ENCODE measurements at regions not wholly inside any gene's neighbourhood (a gene's known extent, or its start where the extent isn't known, plus 50 kb on each side); places are given as distances from the start of the nearest gene placed in this dataset.
"Not testable (repeated sequence)": the region's sequence is repeated elsewhere in the genome, so short reads cannot be mapped to it uniquely, and the experiment has no call there.

GRCh38 chr2:150214626-150215025 is 272.8 kb downstream of the RND3 start:
- DNase-seq (ENCODE audit: low read depth in 2 of 2) = peak in 1 of 2 donors; percentile 32

- no peak for DNase-seq (ENCODE audit: low read depth in 2 of 2)
Measured at GRCh38 chr2:150212722-150213171, 274.7 kb downstream of the RND3 start.

GRCh38 chr2:150211164-150211631 is 276.3 kb downstream of the RND3 start:
- DNase-seq (ENCODE audit: low read depth in 2 of 2) = no peak

GRCh38 chr2:150209746-150210145 is 277.7 kb downstream of the RND3 start:
- no peak for DNase-seq (ENCODE audit: low read depth in 2 of 2)

GRCh38 chr2:150208689-150209088 is 278.8 kb downstream of the RND3 start:
- no peak for DNase-seq (ENCODE audit: low read depth in 2 of 2)

- DNase-seq (ENCODE audit: low read depth in 2 of 2) = no peak
Measured at GRCh38 chr2:150207979-150208378, 279.5 kb downstream of the RND3 start.

- no peak for DNase-seq (ENCODE audit: low read depth in 2 of 2)
Measured at GRCh38 chr2:150204451-150204850, 283.0 kb downstream of the RND3 start.

- not testable (repeated sequence) for DNase-seq (ENCODE audit: low read depth in 2 of 2)
Measured at GRCh38 chr2:150194816-150195215, 292.7 kb downstream of the RND3 start.

- DNase-seq (ENCODE audit: low read depth in 2 of 2) = no peak
Measured at GRCh38 chr2:150192701-150193100, 294.8 kb downstream of the RND3 start.

- DNase-seq (ENCODE audit: low read depth in 2 of 2) = peak in 1 of 2 donors; percentile 51
Measured at GRCh38 chr2:150191349-150191748, 296.1 kb downstream of the RND3 start.

- DNase-seq (ENCODE audit: low read depth in 2 of 2) = no peak
Measured at GRCh38 chr2:150190546-150190945, 296.9 kb downstream of the RND3 start.

GRCh38 chr2:150188800-150189199 is 298.7 kb downstream of the RND3 start:
- DNase-seq (ENCODE audit: low read depth in 2 of 2) = no peak

GRCh38 chr2:150188177-150188576 is 299.3 kb downstream of the RND3 start:
- peak in 1 of 2 donors; percentile 46 for DNase-seq (ENCODE audit: low read depth in 2 of 2)

- peak; percentile 6 to 33 for DNase-seq (ENCODE audit: low read depth in 2 of 2)
Measured at GRCh38 chr2:150182566-150183235, 304.8 kb downstream of the RND3 start.

GRCh38 chr2:150178591-150178990 is 308.9 kb downstream of the RND3 start:
- no peak for DNase-seq (ENCODE audit: low read depth in 2 of 2)

- no peak for DNase-seq (ENCODE audit: low read depth in 2 of 2)
Measured at GRCh38 chr2:150174971-150175421, 312.5 kb downstream of the RND3 start.

GRCh38 chr2:150174056-150174805 is 313.2 kb downstream of the RND3 start:
- no peak for DNase-seq (ENCODE audit: low read depth in 2 of 2)

GRCh38 chr2:150171065-150171548 is 316.4 kb downstream of the RND3 start:
- DNase-seq (ENCODE audit: low read depth in 2 of 2) = no peak

GRCh38 chr2:150169237-150169629 is 318.2 kb downstream of the RND3 start:
- DNase-seq (ENCODE audit: low read depth in 2 of 2) = peak in 1 of 2 donors; percentile 19

- DNase-seq (ENCODE audit: low read depth in 2 of 2) = no peak
Measured at GRCh38 chr2:150168595-150169236, 318.8 kb downstream of the RND3 start.

GRCh38 chr2:150167711-150168110 is 319.8 kb downstream of the RND3 start:
- peak in 1 of 2 donors; percentile 61 for DNase-seq (ENCODE audit: low read depth in 2 of 2)
